PC-9 (cell line): ENCODE measurements at regions not wholly inside any gene's neighbourhood (a gene's known extent, or its start where the extent isn't known, plus 50 kb on each side); places are given as distances from the start of the nearest gene placed in this dataset.

Experiments used
- EZH2 ChIP-seq: fragments of 200-600 bp; sonication (generic); IDR thresholded peaks from 2 replicates; pipeline ENCODE4 v1.8.0; 2017; ENCODE audit warnings: antibody characterized with exemption, low read depth
- TF ChIP-seq, protein P1 (sequence below): fragments of 200-600 bp; sonication (generic); conservative IDR thresholded peaks from 2 replicates; pipeline ENCODE4 v1.6.1; 2017; ENCODE audit warnings: mixed run types, antibody characterized with exemption, mild to moderate bottlenecking, moderate library complexity

DNA sequence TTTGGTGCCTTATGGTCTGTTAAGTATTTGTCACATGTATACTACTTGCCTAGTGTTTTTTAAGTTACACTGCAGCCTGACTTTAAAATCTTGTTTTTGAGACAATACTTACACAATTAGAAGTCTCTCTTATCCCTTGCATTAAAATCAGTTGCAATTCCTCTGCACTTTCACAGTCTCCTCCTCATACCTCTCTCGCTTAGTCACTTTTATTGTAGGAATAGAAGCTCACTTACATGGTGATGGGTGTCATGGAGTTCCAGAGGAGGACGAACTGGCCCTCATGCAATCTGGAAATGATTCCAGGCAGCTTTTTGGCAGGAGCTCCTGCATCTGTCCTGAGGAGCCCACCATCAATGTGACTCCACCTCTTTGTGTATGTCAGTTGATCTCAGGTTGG lies 238.4 kb upstream of the TBC1D5 start:
- TF ChIP-seq, protein P1, sequence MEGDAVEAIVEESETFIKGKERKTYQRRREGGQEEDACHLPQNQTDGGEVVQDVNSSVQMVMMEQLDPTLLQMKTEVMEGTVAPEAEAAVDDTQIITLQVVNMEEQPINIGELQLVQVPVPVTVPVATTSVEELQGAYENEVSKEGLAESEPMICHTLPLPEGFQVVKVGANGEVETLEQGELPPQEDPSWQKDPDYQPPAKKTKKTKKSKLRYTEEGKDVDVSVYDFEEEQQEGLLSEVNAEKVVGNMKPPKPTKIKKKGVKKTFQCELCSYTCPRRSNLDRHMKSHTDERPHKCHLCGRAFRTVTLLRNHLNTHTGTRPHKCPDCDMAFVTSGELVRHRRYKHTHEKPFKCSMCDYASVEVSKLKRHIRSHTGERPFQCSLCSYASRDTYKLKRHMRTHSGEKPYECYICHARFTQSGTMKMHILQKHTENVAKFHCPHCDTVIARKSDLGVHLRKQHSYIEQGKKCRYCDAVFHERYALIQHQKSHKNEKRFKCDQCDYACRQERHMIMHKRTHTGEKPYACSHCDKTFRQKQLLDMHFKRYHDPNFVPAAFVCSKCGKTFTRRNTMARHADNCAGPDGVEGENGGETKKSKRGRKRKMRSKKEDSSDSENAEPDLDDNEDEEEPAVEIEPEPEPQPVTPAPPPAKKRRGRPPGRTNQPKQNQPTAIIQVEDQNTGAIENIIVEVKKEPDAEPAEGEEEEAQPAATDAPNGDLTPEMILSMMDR = no peak
- no peak for TF ChIP-seq EZH2
